H9 (cell line): ENCODE measurements at regions not wholly inside any gene's neighbourhood (a gene's known extent, or its start where the extent isn't known, plus 50 kb on each side); places are given as distances from the start of the nearest gene placed in this dataset.

ENCODE experiments used
- DNase-seq: peaks from one replicate; pipeline ENCODE4 v3.0.0-alpha.2; 2017
- H2AFZ ChIP-seq: one replicate; pipeline ENCODE4 v1.6.1; 2013; ENCODE audit warnings: mild to moderate bottlenecking, low read length, control low read depth, moderate library complexity
- H2AK5ac ChIP-seq: 2 replicates; pipeline ENCODE4 v1.6.1; 2013; ENCODE audit warnings: low read length, control low read depth, mixed read lengths; ENCODE audit not compliant: insufficient read length
- H2BK120ac ChIP-seq: one replicate; pipeline ENCODE4 v1.6.1; 2013; ENCODE audit warnings: low read depth, mild to moderate bottlenecking, low read length, control low read depth, inconsistent platforms; ENCODE audit not compliant: poor library complexity, severe bottlenecking
- H2BK12ac ChIP-seq: 2 replicates; pipeline ENCODE4 v1.6.1; 2013; ENCODE audit warnings: low read length, control low read depth, mixed read lengths, low read depth; ENCODE audit not compliant: insufficient read length
- H2BK15ac ChIP-seq: 2 replicates; pipeline ENCODE4 v1.6.1; 2013; ENCODE audit warnings: low read depth, low read length, control low read depth
- H2BK20ac ChIP-seq: one replicate; pipeline ENCODE4 v1.6.1; 2013; ENCODE audit warnings: low read depth, mild to moderate bottlenecking, low read length, control low read depth, inconsistent platforms; ENCODE audit not compliant: poor library complexity, severe bottlenecking
- H2BK5ac ChIP-seq: 2 replicates; pipeline ENCODE4 v1.6.1; 2013; ENCODE audit warnings: low read length, control low read depth, mixed read lengths; ENCODE audit not compliant: insufficient read length
- H3K14ac ChIP-seq: 2 replicates; pipeline ENCODE4 v1.6.1; 2013; ENCODE audit warnings: low read length, control low read depth; ENCODE audit not compliant: insufficient read depth
- H3K18ac ChIP-seq: 2 replicates; pipeline ENCODE4 v1.6.1; 2013; ENCODE audit warnings: low read depth, mild to moderate bottlenecking, mixed read lengths, low read length, control low read depth; ENCODE audit not compliant: insufficient read length
- H3K23ac ChIP-seq: 2 replicates; pipeline ENCODE4 v1.6.1; 2013; ENCODE audit warnings: low read length, control low read depth, mixed read lengths, low read depth; ENCODE audit not compliant: insufficient read length
- H3K23me2 ChIP-seq: 2 replicates; pipeline ENCODE4 v1.6.1; 2013; ENCODE audit warnings: low read depth, mild to moderate bottlenecking, mixed read lengths, low read length, control low read depth; ENCODE audit not compliant: insufficient read length, poor library complexity, severe bottlenecking
- H3K27ac ChIP-seq: 2 replicates; pipeline ENCODE4 v1.5.1; 2013; ENCODE audit warnings: low read length, control low read depth, mixed read lengths, low read depth; ENCODE audit not compliant: insufficient read length
- H3K27me3 ChIP-seq: 2 replicates; pipeline ENCODE4 v1.6.1; 2013; ENCODE audit warnings: low read length, control low read depth, inconsistent platforms; ENCODE audit not compliant: insufficient read depth
- H3K4ac ChIP-seq: 2 replicates; pipeline ENCODE4 v1.6.1; 2013; ENCODE audit warnings: low read depth, mild to moderate bottlenecking, control low read depth, inconsistent platforms, low read length, moderate library complexity
- H3K4me1 ChIP-seq: 2 replicates; pipeline ENCODE4 v1.6.1; 2013; ENCODE audit warnings: low read length, control low read depth, inconsistent platforms; ENCODE audit not compliant: insufficient read depth
- H3K4me2 ChIP-seq: 2 replicates; pipeline ENCODE4 v1.6.1; 2013; ENCODE audit warnings: low read length, control low read depth, mixed read lengths; ENCODE audit not compliant: insufficient read length, insufficient read depth
- H3K56ac ChIP-seq: 2 replicates; pipeline ENCODE4 v1.6.1; 2013; ENCODE audit warnings: low read depth, mild to moderate bottlenecking, mixed read lengths, low read length, control low read depth; ENCODE audit not compliant: insufficient read length
- H3K79me1 ChIP-seq: 2 replicates; pipeline ENCODE4 v1.6.1; 2013; ENCODE audit warnings: low read depth, mild to moderate bottlenecking, moderate library complexity, low read length, control low read depth, inconsistent platforms; ENCODE audit not compliant: insufficient read depth, poor library complexity, severe bottlenecking
- H3K79me2 ChIP-seq: 2 replicates; pipeline ENCODE4 v1.6.1; 2013; ENCODE audit warnings: low read length, control low read depth, inconsistent platforms; ENCODE audit not compliant: insufficient read depth
- H3K9ac ChIP-seq: 2 replicates; pipeline ENCODE4 v1.6.1; 2013; ENCODE audit warnings: low read length, control low read depth, mixed read lengths; ENCODE audit not compliant: insufficient read length; ENCODE audit errors: extremely low read depth
- H3K9me3 ChIP-seq: one replicate; pipeline ENCODE4 v1.6.1; 2013; ENCODE audit warnings: low read depth, low read length, inconsistent platforms; ENCODE audit not compliant: control insufficient read depth
- H3T11ph ChIP-seq: one replicate; pipeline ENCODE4 v1.6.1; 2013; ENCODE audit warnings: mild to moderate bottlenecking, low read length, control low read depth, inconsistent platforms
- H4K20me1 ChIP-seq: one replicate; pipeline ENCODE4 v1.6.1; 2013; ENCODE audit not compliant: control insufficient read depth, insufficient read length, insufficient read depth
- H4K5ac ChIP-seq: 2 replicates; pipeline ENCODE4 v1.6.1; 2013; ENCODE audit warnings: low read depth, mild to moderate bottlenecking, mixed read lengths, low read length, control low read depth; ENCODE audit not compliant: insufficient read length
- H4K8ac ChIP-seq: replicated peaks from 2 replicates; pipeline ENCODE4 v1.6.1; 2013; ENCODE audit warnings: low read length, control low read depth, mixed read lengths, low read depth; ENCODE audit not compliant: insufficient read length
- H4K91ac ChIP-seq: 2 replicates; pipeline ENCODE4 v1.6.1; 2013; ENCODE audit warnings: low read depth, mild to moderate bottlenecking, moderate library complexity, mixed read lengths, low read length, control low read depth; ENCODE audit not compliant: insufficient read length
- H3K27ac Mint-ChIP-seq, 3 experiments: 2 replicates in 2 of 3; 3 replicates in 1 of 3; pipeline ENCODE4 v1.8.0; 2020 to 2021; ENCODE audit warnings: mixed read lengths in 3 of 3, mild to moderate bottlenecking in 1 of 3, moderate library complexity in 1 of 3
- H3K27me3 Mint-ChIP-seq: 2 replicates; pipeline ENCODE4 v1.8.0; 2021; ENCODE audit warnings: low read depth, mild to moderate bottlenecking, moderate library complexity, mixed read lengths
- H3K36me3 Mint-ChIP-seq, 3 experiments: 2 replicates in 2 of 3; 3 replicates in 1 of 3; pipeline ENCODE4 v1.8.0; 2020 to 2021; ENCODE audit warnings: low read depth in 3 of 3, mixed read lengths in 3 of 3; ENCODE audit not compliant: insufficient read depth in 1 of 3
- H3K4me1 Mint-ChIP-seq, 2 experiments: 2 replicates each; pipeline ENCODE4 v1.8.0; 2020; ENCODE audit warnings: mixed read lengths in 2 of 2
- H3K4me3 Mint-ChIP-seq, 2 experiments: 2 replicates in 1 of 2; 3 replicates in 1 of 2; pipeline ENCODE4 v1.8.0; 2020 to 2021; ENCODE audit warnings: mild to moderate bottlenecking in 2 of 2, mixed read lengths in 2 of 2, moderate library complexity in 1 of 2
- H3K9me3 Mint-ChIP-seq, 2 experiments: 2 replicates in 1 of 2; 3 replicates in 1 of 2; pipeline ENCODE4 v1.8.0; 2020; ENCODE audit warnings: mild to moderate bottlenecking in 2 of 2, mixed read lengths in 2 of 2, moderate library complexity in 1 of 2
- WGBS: extraction: QIAGEN DNeasy Blood & Tissue Kit; methylation state at CpG from one replicate; pipeline ENCODE4 v1.1.7; 2013; ENCODE audit warnings: missing lambda C conversion rate, low lambda C conversion rate, mixed read lengths; ENCODE audit not compliant: insufficient read length; ENCODE audit errors: extremely low coverage; 5-methylcytosine and 5-hydroxymethylcytosine counted together
- TF ChIP-seq, protein P1 (sequence below): fragments of 200-600 bp; sonication (generic); conservative IDR thresholded peaks from 3 replicates; pipeline ENCODE4 v1.8.0; 2021; ENCODE audit warnings: antibody characterized with exemption, mild to moderate bottlenecking

- no peak overlapping the region for H3K56ac ChIP-seq
- H2BK120ac ChIP-seq, result no peak overlapping the region
- H2BK20ac ChIP-seq, result no peak overlapping the region
- H4K20me1 ChIP-seq, result no peaks in the 10 kb centered on the region
- H2BK5ac ChIP-seq, result no peak overlapping the region
- no peak overlapping the region for H2AK5ac ChIP-seq
- H3K27me3 Mint-ChIP-seq, result no peaks in the 10 kb centered on the region
- H3K27ac Mint-ChIP-seq, result no peak overlapping the region
- peaks cover 0 to 3% of the 10 kb centered on the region in 2 experiments; a peak in 1 of 4 replicates for H3K4me1 Mint-ChIP-seq
- H3K9ac ChIP-seq, result no peak overlapping the region
- H3K27me3 ChIP-seq, result no peaks in the 10 kb centered on the region
- peaks cover 2 to 4% (median 3%) of the 10 kb centered on the region in 3 experiments; a peak in 3 of 7 replicates for H3K36me3 Mint-ChIP-seq
- no peaks in the 10 kb centered on the region for H3K79me1 ChIP-seq
- no peak overlapping the region for H3K4me3 Mint-ChIP-seq
- DNase-seq, result no peak
- no peaks in the 10 kb centered on the region for H3K23me2 ChIP-seq
- H3K9me3 Mint-ChIP-seq, result peaks cover 3% of the 10 kb centered on the region in 2 experiments; a peak in 4 of 5 replicates
- H2BK12ac ChIP-seq, result no peak overlapping the region
- no peak overlapping the region for H3T11ph ChIP-seq
- no peak overlapping the region for H2AFZ ChIP-seq
- H4K5ac ChIP-seq, result no peak overlapping the region
- no peak overlapping the region for H2BK15ac ChIP-seq
- TF ChIP-seq, protein P1, sequence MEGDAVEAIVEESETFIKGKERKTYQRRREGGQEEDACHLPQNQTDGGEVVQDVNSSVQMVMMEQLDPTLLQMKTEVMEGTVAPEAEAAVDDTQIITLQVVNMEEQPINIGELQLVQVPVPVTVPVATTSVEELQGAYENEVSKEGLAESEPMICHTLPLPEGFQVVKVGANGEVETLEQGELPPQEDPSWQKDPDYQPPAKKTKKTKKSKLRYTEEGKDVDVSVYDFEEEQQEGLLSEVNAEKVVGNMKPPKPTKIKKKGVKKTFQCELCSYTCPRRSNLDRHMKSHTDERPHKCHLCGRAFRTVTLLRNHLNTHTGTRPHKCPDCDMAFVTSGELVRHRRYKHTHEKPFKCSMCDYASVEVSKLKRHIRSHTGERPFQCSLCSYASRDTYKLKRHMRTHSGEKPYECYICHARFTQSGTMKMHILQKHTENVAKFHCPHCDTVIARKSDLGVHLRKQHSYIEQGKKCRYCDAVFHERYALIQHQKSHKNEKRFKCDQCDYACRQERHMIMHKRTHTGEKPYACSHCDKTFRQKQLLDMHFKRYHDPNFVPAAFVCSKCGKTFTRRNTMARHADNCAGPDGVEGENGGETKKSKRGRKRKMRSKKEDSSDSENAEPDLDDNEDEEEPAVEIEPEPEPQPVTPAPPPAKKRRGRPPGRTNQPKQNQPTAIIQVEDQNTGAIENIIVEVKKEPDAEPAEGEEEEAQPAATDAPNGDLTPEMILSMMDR, result no peak
- no peak overlapping the region for H3K14ac ChIP-seq
- H3K79me2 ChIP-seq, result no peaks in the 10 kb centered on the region
- H3K9me3 ChIP-seq, result no peaks in the 10 kb centered on the region
- no CpG with 5 or more reads among the region's 2 CpGs for WGBS
- H3K18ac ChIP-seq, result no peak overlapping the region
- H3K23ac ChIP-seq, result no peak overlapping the region
- no peak overlapping the region for H3K27ac ChIP-seq
- no peak overlapping the region for H4K91ac ChIP-seq
- H4K8ac ChIP-seq, result no peak overlapping the region
- H3K4ac ChIP-seq, result no peak overlapping the region
- no peaks in the 10 kb centered on the region for H3K4me1 ChIP-seq
- no peak overlapping the region for H3K4me2 ChIP-seq
Observed at GRCh38 chr1:195617106-195617505, 991.1 kb downstream of the KCNT2 start.
